Transverse colon (tissue), 4 donors: ENCODE measurements at regions not wholly inside any gene's neighbourhood (a gene's known extent, or its start where the extent isn't known, plus 50 kb on each side); places are given as distances from the start of the nearest gene placed in this dataset.

Experiments used
- EP300 ChIP-seq: sonication (generic); formaldehyde crosslinking; IDR thresholded peaks from one replicate; pipeline ENCODE4 v1.6.1; 2017; ENCODE audit warnings: antibody characterized with exemption, low read depth
- POLR2A ChIP-seq: fragments of 450-650 bp; IDR thresholded peaks from one replicate; pipeline ENCODE4 v1.6.1; 2016; ENCODE audit warnings: antibody characterized with exemption, mild to moderate bottlenecking, moderate library complexity
- POLR2AphosphoS5 ChIP-seq, 3 donors: sonication (generic); formaldehyde crosslinking; IDR thresholded peaks; one replicate each; pipeline ENCODE4 v1.6.1; 2016; ENCODE audit warnings: antibody characterized with exemption in 3 of 3
- TF ChIP-seq, protein P1 (sequence below), 5 experiments: fragments of 200-600 bp in 3 of 5; fragments of 450-650 bp in 2 of 5; sonication (generic) in 3 of 5; IDR thresholded peaks; 1 replicate in 2 of 5; 2 replicates in 3 of 5; pipeline ENCODE4 v1.5.1; 2016 to 2017; ENCODE audit warnings: antibody characterized with exemption in 5 of 5, inconsistent platforms in 3 of 5, mild to moderate bottlenecking in 2 of 5, moderate library complexity in 1 of 5

DNA sequence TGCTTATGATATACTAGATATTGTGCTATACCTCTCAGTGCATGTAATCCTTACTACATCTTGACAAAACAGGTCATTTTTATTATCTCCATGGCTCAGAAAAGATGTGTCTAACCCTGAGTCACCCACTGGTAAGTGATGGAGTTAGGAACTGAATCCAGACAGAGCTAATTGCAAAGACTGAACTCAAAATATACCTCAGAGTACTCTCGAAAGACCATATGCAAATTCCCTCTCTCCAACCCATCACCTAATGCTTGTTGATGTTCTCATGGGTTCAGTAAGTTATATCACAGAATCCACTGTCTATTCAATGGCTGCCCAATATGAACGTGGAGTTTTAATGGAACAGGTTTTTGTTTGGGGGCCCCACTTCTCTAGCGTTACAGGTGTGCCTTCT is 246.0 kb downstream of the PMP22 start:
- TF ChIP-seq POLR2AphosphoS5 (IDR thresholded peaks at IDR 0.05): no peak
- TF ChIP-seq, protein P1, sequence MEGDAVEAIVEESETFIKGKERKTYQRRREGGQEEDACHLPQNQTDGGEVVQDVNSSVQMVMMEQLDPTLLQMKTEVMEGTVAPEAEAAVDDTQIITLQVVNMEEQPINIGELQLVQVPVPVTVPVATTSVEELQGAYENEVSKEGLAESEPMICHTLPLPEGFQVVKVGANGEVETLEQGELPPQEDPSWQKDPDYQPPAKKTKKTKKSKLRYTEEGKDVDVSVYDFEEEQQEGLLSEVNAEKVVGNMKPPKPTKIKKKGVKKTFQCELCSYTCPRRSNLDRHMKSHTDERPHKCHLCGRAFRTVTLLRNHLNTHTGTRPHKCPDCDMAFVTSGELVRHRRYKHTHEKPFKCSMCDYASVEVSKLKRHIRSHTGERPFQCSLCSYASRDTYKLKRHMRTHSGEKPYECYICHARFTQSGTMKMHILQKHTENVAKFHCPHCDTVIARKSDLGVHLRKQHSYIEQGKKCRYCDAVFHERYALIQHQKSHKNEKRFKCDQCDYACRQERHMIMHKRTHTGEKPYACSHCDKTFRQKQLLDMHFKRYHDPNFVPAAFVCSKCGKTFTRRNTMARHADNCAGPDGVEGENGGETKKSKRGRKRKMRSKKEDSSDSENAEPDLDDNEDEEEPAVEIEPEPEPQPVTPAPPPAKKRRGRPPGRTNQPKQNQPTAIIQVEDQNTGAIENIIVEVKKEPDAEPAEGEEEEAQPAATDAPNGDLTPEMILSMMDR (IDR thresholded peaks at IDR 0.05): no peak
- TF ChIP-seq POLR2A: no peak
- TF ChIP-seq EP300: no peak
